IPS-15b (cell line): ENCODE measurements at regions not wholly inside any gene's neighbourhood (a gene's known extent, or its start where the extent isn't known, plus 50 kb on each side); places are given as distances from the start of the nearest gene placed in this dataset.

Experiments
- H3K27me3 ChIP-seq: one replicate; pipeline ENCODE4 v1.6.1; 2013; ENCODE audit warnings: low read length; ENCODE audit not compliant: control insufficient read depth, insufficient read depth
- H3K36me3 ChIP-seq: one replicate; pipeline ENCODE4 v1.6.1; 2013; ENCODE audit warnings: low read length; ENCODE audit not compliant: control insufficient read depth, insufficient read depth
- H3K4me1 ChIP-seq: one replicate; pipeline ENCODE4 v1.6.1; 2013; ENCODE audit warnings: mild to moderate bottlenecking, low read length; ENCODE audit not compliant: control insufficient read depth, insufficient read depth
- H3K4me3 ChIP-seq: one replicate; pipeline ENCODE4 v1.5.1; 2013; ENCODE audit warnings: low read depth, low read length
- H3K9ac ChIP-seq: one replicate; pipeline ENCODE4 v1.6.1; 2013; ENCODE audit warnings: low read depth, mild to moderate bottlenecking, low read length
- H3K9me3 ChIP-seq: one replicate; pipeline ENCODE4 v1.6.1; 2013; ENCODE audit warnings: mild to moderate bottlenecking, low read length; ENCODE audit not compliant: control insufficient read depth, insufficient read depth

DNA sequence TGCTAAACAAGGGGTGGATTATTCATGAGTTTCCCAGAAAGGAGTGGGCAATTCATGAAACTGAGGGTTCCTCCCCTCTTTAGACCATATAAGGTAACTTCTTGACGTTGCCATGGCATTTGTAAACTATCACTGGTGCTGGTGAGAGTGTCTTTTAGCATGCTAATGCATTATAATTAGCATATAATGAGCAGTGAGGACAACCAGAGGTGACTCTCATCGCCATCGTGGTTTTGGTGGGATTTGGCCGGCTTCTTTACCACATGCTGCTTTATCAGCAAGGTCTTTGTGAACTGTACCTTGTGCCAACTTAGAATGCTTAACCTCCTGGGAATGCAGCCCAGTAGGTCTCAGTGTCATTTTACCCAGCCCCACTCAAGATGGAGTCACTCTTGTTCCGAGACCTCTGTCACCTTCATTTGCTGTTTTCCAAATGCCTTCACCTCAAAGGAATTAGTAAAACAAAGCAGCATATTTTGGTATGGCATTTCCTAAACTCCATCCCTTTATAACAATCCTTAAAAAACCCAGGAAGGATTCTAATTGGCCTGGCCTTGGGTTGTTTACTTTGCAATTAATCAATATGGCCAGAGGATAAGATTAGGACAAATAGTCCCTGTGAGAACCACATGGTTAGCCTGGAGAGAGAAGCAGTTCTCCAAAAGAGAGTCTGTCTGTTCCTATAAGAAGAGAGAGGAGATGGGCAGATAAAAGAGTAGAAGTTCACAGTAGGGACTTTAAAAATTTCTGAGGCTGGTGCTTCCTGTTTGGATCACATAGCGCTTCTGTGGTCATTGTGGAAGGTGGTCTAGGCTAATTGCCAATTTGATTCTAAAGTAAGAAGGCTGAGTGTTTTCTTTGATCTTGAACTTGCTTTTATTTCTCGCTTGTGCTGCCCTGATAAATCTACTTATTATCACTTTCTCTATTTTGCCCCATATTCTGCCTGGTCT, 155.2 kb upstream of the EOMES start:
- no peaks in the 10 kb centered on the region for H3K36me3 ChIP-seq
- no peaks in the 10 kb centered on the region for H3K27me3 ChIP-seq
- no peak overlapping the region for H3K4me3 ChIP-seq
- no peak overlapping the region for H3K9ac ChIP-seq
- H3K4me1 ChIP-seq, result no peaks in the 10 kb centered on the region
- H3K9me3 ChIP-seq, result no peaks in the 10 kb centered on the region

- H3K9me3 ChIP-seq, result no peaks in the 10 kb centered on the region
- H3K9ac ChIP-seq, result no peak overlapping the region
- no peaks in the 10 kb centered on the region for H3K36me3 ChIP-seq
- H3K4me3 ChIP-seq, result no peak overlapping the region
- no peaks in the 10 kb centered on the region for H3K4me1 ChIP-seq
- H3K27me3 ChIP-seq, result no peaks in the 10 kb centered on the region
These were observed 155.9 kb upstream of the EOMES start for GRCh38 chr3:27878014-27878383.

DNA sequence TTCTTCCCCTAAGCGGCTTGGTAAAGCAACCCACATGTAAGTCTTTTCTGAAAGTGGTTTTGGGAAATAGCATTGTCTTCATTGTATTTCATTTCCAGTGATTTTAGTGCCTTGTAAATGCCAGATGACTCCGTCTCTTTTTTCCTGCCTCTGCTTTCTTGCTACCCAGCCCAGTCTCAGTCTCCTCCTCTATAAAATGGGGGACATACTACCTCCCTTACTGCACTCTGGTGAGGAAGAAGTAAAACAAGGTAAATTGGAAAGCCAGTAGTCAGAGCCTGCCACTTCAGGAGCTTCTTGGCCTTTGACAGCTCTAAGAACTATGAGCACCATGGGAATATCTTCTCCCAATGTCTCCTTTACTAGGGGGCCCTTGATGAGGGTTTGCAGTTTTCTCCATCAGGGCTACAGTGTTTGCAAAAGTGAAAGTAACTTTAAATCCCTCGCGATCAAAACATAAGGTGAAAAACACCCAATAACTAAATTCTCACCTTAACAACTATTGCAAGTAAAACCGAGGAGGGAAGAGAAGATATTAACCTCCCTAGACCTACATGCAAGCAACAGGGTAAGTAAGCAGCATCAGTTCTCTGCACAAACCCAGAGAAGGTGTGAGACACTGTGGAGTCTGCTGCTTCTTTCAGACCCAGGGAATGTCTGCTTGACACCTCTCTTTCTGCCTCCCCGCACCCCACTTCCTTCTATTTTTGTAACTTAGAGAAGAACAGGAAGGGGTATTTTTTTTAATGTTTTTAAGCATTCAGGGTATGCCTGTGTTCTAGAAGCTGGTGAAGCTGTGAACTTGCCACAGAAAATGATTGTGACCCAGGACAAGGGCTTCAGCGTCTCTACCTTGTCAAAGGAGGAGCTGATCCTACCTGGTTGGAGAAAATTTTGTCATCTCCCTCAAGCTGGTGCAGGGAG, 159.1 kb upstream of the EOMES start:
- H3K27me3 ChIP-seq, result no peaks in the 10 kb centered on the region
- no peaks in the 10 kb centered on the region for H3K36me3 ChIP-seq
- H3K9ac ChIP-seq, result no peak overlapping the region
- H3K4me1 ChIP-seq, result peaks cover 11% of the 10 kb centered on the region
- no peaks in the 10 kb centered on the region for H3K9me3 ChIP-seq
- no peak overlapping the region for H3K4me3 ChIP-seq

DNA sequence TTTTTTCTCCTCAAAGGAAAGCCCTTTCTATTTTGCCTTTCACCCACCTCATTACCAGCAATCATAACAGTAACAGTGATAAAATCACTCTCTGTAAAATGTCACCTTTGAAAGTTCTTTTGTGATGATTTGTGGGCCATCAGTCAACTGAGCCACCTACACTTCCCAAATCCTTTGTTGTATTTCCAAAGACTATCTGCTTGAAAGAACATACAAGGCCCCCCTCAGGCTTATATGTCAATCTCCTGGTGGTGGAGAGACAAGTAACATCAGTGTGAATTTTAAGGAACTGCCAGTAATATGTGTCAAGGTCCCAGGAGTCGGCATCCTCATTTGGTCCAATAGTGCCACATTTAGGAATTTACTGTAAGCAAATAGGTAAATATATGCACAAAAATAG, 161.1 kb upstream of the EOMES start:
- Histone ChIP-seq H3K27me3 (no peaks in the 10 kb centered on the region), H3K4me3 (no peak overlapping the region), H3K36me3 (no peaks in the 10 kb centered on the region), H3K4me1 (peaks cover 18% of the 10 kb centered on the region), H3K9ac (no peak overlapping the region), H3K9me3 (no peaks in the 10 kb centered on the region)

- no peaks in the 10 kb centered on the region for H3K36me3 ChIP-seq
- H3K9ac ChIP-seq, result no peak overlapping the region
- no peaks in the 10 kb centered on the region for H3K27me3 ChIP-seq
- no peak overlapping the region for H3K4me3 ChIP-seq
- no peaks in the 10 kb centered on the region for H3K9me3 ChIP-seq
- H3K4me1 ChIP-seq, result peaks cover 18% of the 10 kb centered on the region
These were observed 163.5 kb upstream of the EOMES start for GRCh38 chr3:27885641-27886040.

DNA sequence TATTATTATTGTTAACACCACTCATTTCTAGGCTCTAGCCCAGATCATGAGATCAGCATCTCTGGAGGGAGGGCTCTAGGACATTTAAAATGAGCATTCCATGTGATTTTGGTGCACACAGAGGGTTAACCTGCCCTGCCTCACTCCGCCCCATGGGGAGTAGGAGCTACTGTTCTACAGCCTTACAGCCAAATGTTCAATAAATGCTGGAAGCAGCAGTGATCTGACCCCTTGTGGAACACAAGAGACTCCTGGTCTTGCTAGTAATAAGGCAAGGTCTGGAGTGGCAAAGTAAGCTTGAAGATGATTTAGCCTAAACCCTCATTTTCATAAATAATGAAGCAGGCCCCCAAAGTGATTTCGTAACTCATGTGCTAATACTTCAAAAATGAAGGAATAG, 166.4 kb upstream of the EOMES start:
- no peaks in the 10 kb centered on the region for H3K27me3 ChIP-seq
- H3K9ac ChIP-seq, result no peak overlapping the region
- peaks cover 18% of the 10 kb centered on the region for H3K4me1 ChIP-seq
- H3K9me3 ChIP-seq, result no peaks in the 10 kb centered on the region
- H3K36me3 ChIP-seq, result no peaks in the 10 kb centered on the region
- no peak overlapping the region for H3K4me3 ChIP-seq

DNA sequence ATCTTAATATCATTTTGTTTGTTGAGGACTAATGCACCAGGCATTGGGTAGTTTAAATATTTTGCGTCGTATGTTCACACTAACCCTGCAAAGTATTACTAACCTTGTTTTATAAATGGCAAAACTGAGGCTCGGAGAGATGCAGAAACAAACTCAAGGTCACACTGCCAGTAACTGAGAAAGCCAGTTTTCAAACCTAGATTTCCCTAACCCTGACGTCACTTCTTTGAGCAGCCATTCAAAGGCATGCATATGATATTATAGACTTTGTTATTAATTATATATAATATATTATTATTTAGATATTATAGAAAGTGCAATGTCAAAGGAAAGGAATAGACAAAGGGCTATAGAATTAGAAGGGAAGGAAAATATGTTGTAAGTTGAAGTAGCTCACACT, 167.6 kb upstream of the EOMES start:
- Histone ChIP-seq H3K9ac (no peak overlapping the region), H3K36me3 (no peaks in the 10 kb centered on the region), H3K27me3 (no peaks in the 10 kb centered on the region), H3K9me3 (no peaks in the 10 kb centered on the region), H3K4me1 (peaks cover 18% of the 10 kb centered on the region), H3K4me3 (no peak overlapping the region)

- Histone ChIP-seq H3K9ac (no peak overlapping the region), H3K9me3 (no peaks in the 10 kb centered on the region), H3K27me3 (no peaks in the 10 kb centered on the region), H3K36me3 (no peaks in the 10 kb centered on the region), H3K4me1 (no peaks in the 10 kb centered on the region), H3K4me3 (no peak overlapping the region)
These were observed 178.2 kb upstream of the EOMES start for GRCh38 chr3:27900316-27900715.

- Histone ChIP-seq H3K4me3 (no peak overlapping the region), H3K9me3 (no peaks in the 10 kb centered on the region), H3K27me3 (no peaks in the 10 kb centered on the region), H3K9ac (no peak overlapping the region), H3K4me1 (no peaks in the 10 kb centered on the region), H3K36me3 (no peaks in the 10 kb centered on the region)
These were observed 181.3 kb upstream of the EOMES start for GRCh38 chr3:27903446-27903845.

DNA sequence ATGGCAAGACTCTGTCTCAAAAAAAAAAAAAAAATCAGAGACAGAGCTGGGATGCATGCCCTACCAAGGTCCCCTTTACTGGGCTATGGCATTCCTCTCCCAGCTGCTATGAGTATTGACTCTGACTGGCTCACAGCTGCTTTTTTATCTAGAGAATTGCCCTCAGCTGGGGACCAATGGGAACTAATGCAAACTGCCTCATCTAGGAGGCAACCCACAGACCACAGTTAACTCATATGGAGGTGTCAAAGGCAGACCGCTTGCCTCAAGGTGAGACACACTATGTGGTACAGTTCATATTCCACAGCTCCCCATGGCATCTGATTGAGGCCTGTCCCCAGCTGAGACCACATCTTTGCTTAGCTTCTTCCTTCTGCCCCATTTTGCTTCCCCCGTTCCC, 183.5 kb upstream of the EOMES start:
- Histone ChIP-seq H3K4me3 (no peak overlapping the region), H3K27me3 (no peaks in the 10 kb centered on the region), H3K9me3 (no peaks in the 10 kb centered on the region), H3K9ac (no peak overlapping the region), H3K36me3 (no peaks in the 10 kb centered on the region), H3K4me1 (no peaks in the 10 kb centered on the region)

DNA sequence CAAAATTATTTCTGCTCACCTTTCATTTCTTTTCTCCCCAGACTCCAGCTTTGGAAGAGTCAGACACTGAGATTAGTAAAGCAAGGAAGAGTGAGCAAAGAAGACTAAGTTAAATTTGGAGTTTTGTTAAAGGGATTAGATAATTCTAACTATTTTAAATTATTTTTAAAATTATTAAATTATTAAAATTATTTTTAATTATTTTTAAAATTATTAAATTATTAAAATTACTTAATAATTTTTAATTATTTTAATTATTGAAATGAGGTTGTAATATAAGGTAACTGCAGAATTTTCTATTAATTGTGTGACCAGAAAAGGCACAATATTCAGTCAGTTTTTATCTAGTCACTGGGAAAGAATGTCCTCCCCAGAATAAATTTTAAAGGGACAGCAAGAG, 185.0 kb upstream of the EOMES start:
- no peak overlapping the region for H3K9ac ChIP-seq
- H3K27me3 ChIP-seq, result no peaks in the 10 kb centered on the region
- H3K9me3 ChIP-seq, result no peaks in the 10 kb centered on the region
- H3K4me1 ChIP-seq, result no peaks in the 10 kb centered on the region
- H3K36me3 ChIP-seq, result no peaks in the 10 kb centered on the region
- H3K4me3 ChIP-seq, result no peak overlapping the region

GRCh38 chr3:27907929-27908328, 185.8 kb upstream of the EOMES start:
- H3K27me3 ChIP-seq, result no peaks in the 10 kb centered on the region
- H3K36me3 ChIP-seq, result no peaks in the 10 kb centered on the region
- no peak overlapping the region for H3K4me3 ChIP-seq
- H3K9ac ChIP-seq, result no peak overlapping the region
- H3K9me3 ChIP-seq, result no peaks in the 10 kb centered on the region
- no peaks in the 10 kb centered on the region for H3K4me1 ChIP-seq
